GM12878 (cell line): ENCODE measurements at regions not wholly inside any gene's neighbourhood (a gene's known extent, or its start where the extent isn't known, plus 50 kb on each side); places are given as distances from the start of the nearest gene placed in this dataset.

ENCODE experiments used
- EZH2 ChIP-seq: IDR thresholded peaks from 2 replicates; pipeline ENCODE4 v1.6.1; 2012; ENCODE audit warnings: low read depth, mild to moderate bottlenecking, control low read depth, inconsistent platforms, low read length, borderline replicate concordance; ENCODE audit not compliant: control insufficient read depth
- FOS ChIP-seq: IDR thresholded peaks from 3 replicates; pipeline ENCODE4 v1.6.1; 2011; ENCODE audit warnings: borderline replicate concordance; ENCODE audit not compliant: insufficient read length; ENCODE audit errors: extremely low read depth
- FOXK2 ChIP-seq: fragments of 450-650 bp; IDR thresholded peaks from 2 replicates; pipeline ENCODE4 v1.6.1; 2017; ENCODE audit warnings: mild to moderate bottlenecking, moderate library complexity
- IKZF2 ChIP-seq, 2 experiments: fragments of 450-650 bp; IDR thresholded peaks; 2 replicates each; pipeline ENCODE4 v1.6.1; 2017; ENCODE audit warnings: mild to moderate bottlenecking in 2 of 2, moderate library complexity in 2 of 2
- MTA3 ChIP-seq: IDR thresholded peaks from 2 replicates; pipeline ENCODE4 v1.6.1; 2012; ENCODE audit warnings: low read length, inconsistent platforms, borderline replicate concordance
- POLR2A ChIP-seq: IDR thresholded peaks from 2 replicates; pipeline ENCODE4 v1.6.1; 2011; ENCODE audit warnings: low read depth, mild to moderate bottlenecking, low read length
- SMAD1 ChIP-seq: fragments of 450-650 bp; IDR thresholded peaks from 2 replicates; pipeline ENCODE4 v1.6.1; 2018; ENCODE audit warnings: mild to moderate bottlenecking, low read depth; ENCODE audit not compliant: partially characterized antibody
- SREBF2 ChIP-seq: IDR thresholded peaks from 2 replicates; pipeline ENCODE4 v1.6.1; 2012; ENCODE audit warnings: mild to moderate bottlenecking, low read length
- SUZ12 ChIP-seq: fragments of 200-600 bp; sonication (generic); IDR thresholded peaks from one replicate; pipeline ENCODE4 v1.6.1; 2018; ENCODE audit warnings: antibody characterized with exemption, mild to moderate bottlenecking; ENCODE audit not compliant: unreplicated experiment
- ZZZ3 ChIP-seq: IDR thresholded peaks from 2 replicates; pipeline ENCODE4 v1.6.1; 2011; ENCODE audit warnings: low read depth; ENCODE audit not compliant: control insufficient read depth, insufficient read length
- TF ChIP-seq, protein P1 (sequence below), 3 experiments: IDR thresholded peaks in 2 of 3; conservative IDR thresholded peaks in 1 of 3; 2 replicates each; pipeline ENCODE4 v1.5.1; 2011; ENCODE audit warnings: low read depth in 3 of 3, low read length in 3 of 3, mild to moderate bottlenecking in 3 of 3, control low read depth in 2 of 3, moderate library complexity in 2 of 3, inconsistent platforms in 1 of 3, mixed read lengths in 1 of 3; ENCODE audit not compliant: control insufficient read depth in 2 of 3, insufficient read depth in 1 of 3; ENCODE audit errors: extremely low read depth in 1 of 3

DNA sequence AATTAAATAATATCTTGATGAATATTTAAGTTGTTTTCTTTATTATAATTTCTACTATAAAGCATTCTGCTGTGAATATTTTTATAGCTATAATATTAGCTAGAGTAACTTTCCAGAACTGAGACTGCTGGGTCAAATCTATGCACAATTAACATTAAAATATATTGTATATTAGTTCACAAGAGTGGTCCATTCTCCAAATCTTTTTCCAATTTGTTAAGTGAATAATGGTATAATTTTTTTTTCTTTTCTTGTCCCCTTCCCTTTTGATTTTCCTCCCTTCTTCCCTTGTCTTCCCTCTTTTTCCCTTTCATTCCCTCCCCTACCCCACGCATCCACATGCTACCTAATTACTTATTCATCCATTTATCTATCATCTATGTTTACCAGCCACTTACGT lies 977.5 kb downstream of the TUSC7 start:
- TF ChIP-seq FOXK2: no peak
- TF ChIP-seq, protein P1, sequence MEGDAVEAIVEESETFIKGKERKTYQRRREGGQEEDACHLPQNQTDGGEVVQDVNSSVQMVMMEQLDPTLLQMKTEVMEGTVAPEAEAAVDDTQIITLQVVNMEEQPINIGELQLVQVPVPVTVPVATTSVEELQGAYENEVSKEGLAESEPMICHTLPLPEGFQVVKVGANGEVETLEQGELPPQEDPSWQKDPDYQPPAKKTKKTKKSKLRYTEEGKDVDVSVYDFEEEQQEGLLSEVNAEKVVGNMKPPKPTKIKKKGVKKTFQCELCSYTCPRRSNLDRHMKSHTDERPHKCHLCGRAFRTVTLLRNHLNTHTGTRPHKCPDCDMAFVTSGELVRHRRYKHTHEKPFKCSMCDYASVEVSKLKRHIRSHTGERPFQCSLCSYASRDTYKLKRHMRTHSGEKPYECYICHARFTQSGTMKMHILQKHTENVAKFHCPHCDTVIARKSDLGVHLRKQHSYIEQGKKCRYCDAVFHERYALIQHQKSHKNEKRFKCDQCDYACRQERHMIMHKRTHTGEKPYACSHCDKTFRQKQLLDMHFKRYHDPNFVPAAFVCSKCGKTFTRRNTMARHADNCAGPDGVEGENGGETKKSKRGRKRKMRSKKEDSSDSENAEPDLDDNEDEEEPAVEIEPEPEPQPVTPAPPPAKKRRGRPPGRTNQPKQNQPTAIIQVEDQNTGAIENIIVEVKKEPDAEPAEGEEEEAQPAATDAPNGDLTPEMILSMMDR (IDR thresholded peaks at IDR 0.05 in 2 of 3, conservative IDR thresholded peaks at IDR 0.05 in 1 of 3; ENCODE audit: control insufficient read depth in 2 of 3, extremely low read depth in 1 of 3, insufficient read depth in 1 of 3, low read depth in 3 of 3, low read length in 3 of 3): no peak
- TF ChIP-seq POLR2A: no peak
- no peak for TF ChIP-seq ZZZ3
- no peak for TF ChIP-seq SUZ12
- TF ChIP-seq MTA3: no peak
- no peak for TF ChIP-seq EZH2
- TF ChIP-seq SREBF2: no peak
- TF ChIP-seq IKZF2 (IDR thresholded peaks at IDR 0.05): no peak
- TF ChIP-seq SMAD1: no peak
- TF ChIP-seq FOS: no peak
